ENCODE measurements at regions not wholly inside any gene's neighbourhood (a gene's known extent, or its start where the extent isn't known, plus 50 kb on each side); places are given as distances from the start of the nearest gene placed in this dataset.

DNA sequence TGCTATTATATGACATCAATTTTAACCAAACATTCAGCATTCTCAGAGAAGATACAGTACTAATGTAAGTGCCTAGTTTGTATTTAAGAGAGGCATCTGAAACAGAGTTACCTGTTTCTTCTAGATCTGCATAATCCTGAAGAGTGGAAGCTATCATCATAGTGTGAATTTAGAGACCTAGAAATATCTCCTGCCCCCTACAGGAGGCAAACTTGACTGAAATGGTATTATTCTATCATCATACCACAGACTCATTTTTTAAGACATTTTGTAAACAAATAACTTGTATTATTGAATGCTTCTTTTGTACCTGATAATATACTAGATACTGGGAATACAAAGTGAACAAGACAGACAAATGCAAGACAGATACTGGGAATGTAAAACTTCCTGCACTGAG is 216.8 kb upstream of the RPS23 start:
- Histone ChIP-seq H3K9me3 (peaks cover 0 to 3% of the 10 kb centered on the region in 2 donors), H3K36me3 (no peaks in the 10 kb centered on the region), H3K4me3 (no peak overlapping the region), H3K27ac (no peak overlapping the region), H3K27me3 (no peaks in the 10 kb centered on the region), H3K4me1 (peaks cover 0 to 7% (median 0%) of the 10 kb centered on the region in 4 donors)
- in situ Hi-C loops (cut with MboI; ENCODE audit: low pct_ligation_motif_present in 1 of 4, low pct_unique_long_range_greater_than_20kb in 1 of 4, low sequenced_read_pairs in 3 of 4) (no loop called here), intact Hi-C loops (cut with DNase I; ENCODE audit: low total_unique reads) (no loop called here)
- no peak for DNase-seq
- TF ChIP-seq POLR2AphosphoS5 (IDR thresholded peaks at IDR 0.05) (no peak), EP300 (IDR thresholded peaks at IDR 0.05; ENCODE audit: low read depth) (no peak), POLR2A (IDR thresholded peaks at IDR 0.05) (no peak)
- TF ChIP-seq, protein P1, sequence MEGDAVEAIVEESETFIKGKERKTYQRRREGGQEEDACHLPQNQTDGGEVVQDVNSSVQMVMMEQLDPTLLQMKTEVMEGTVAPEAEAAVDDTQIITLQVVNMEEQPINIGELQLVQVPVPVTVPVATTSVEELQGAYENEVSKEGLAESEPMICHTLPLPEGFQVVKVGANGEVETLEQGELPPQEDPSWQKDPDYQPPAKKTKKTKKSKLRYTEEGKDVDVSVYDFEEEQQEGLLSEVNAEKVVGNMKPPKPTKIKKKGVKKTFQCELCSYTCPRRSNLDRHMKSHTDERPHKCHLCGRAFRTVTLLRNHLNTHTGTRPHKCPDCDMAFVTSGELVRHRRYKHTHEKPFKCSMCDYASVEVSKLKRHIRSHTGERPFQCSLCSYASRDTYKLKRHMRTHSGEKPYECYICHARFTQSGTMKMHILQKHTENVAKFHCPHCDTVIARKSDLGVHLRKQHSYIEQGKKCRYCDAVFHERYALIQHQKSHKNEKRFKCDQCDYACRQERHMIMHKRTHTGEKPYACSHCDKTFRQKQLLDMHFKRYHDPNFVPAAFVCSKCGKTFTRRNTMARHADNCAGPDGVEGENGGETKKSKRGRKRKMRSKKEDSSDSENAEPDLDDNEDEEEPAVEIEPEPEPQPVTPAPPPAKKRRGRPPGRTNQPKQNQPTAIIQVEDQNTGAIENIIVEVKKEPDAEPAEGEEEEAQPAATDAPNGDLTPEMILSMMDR (IDR thresholded peaks at IDR 0.05): no peak

DNA sequence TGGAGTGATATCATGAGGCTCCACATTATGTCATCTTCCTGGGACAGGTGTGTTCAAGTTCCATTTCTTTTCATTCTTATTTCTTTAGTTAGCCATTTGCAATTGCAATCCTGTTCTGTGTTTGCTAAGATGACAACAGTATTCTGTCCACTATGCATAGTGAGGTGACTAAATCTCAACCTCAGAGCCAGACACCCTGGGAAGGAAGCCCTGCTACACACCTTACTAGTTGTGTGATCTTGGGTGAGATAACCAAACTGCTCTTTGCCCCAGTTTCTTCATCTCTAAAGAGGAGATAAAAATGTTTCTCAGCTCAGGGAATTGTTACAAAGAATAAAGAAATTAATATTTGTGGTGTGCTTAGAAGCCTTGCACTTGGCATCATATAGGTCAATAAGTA is 215.1 kb upstream of the RPS23 start:
- Histone ChIP-seq H3K36me3 (no peaks in the 10 kb centered on the region), H3K4me1 (peaks cover 0 to 7% (median 0%) of the 10 kb centered on the region in 4 donors), H3K9me3 (peaks cover 0 to 3% of the 10 kb centered on the region in 2 donors), H3K4me3 (no peak overlapping the region), H3K27me3 (no peaks in the 10 kb centered on the region), H3K27ac (no peak overlapping the region)
- no peak for DNase-seq
- in situ Hi-C loops (cut with MboI; ENCODE audit: low pct_ligation_motif_present in 1 of 4, low pct_unique_long_range_greater_than_20kb in 1 of 4, low sequenced_read_pairs in 3 of 4) (no loop called here), intact Hi-C loops (cut with DNase I; ENCODE audit: low total_unique reads) (no loop called here)
- no peak for TF ChIP-seq EP300 (IDR thresholded peaks at IDR 0.05; ENCODE audit: low read depth)
- TF ChIP-seq POLR2AphosphoS5 (IDR thresholded peaks at IDR 0.05): no peak
- TF ChIP-seq POLR2A (IDR thresholded peaks at IDR 0.05): no peak
- TF ChIP-seq, protein P1 (IDR thresholded peaks at IDR 0.05): no peak

- DNase-seq: no peak
- in situ Hi-C loops (cut with MboI; ENCODE audit: low pct_ligation_motif_present in 1 of 4, low pct_unique_long_range_greater_than_20kb in 1 of 4, low sequenced_read_pairs in 3 of 4) (no loop called here), intact Hi-C loops (cut with DNase I; ENCODE audit: low total_unique reads) (no loop called here)
- 53 to 67% methylated on average over 1 of the region's 1 CpG for WGBS, 2 donors (ENCODE audit: low coverage in 1 of 2)
- Histone ChIP-seq H3K36me3 (no peaks in the 10 kb centered on the region), H3K4me1 (peaks cover 0 to 7% (median 0%) of the 10 kb centered on the region in 4 donors), H3K4me3 (no peak overlapping the region), H3K27me3 (no peaks in the 10 kb centered on the region), H3K9me3 (no peaks in the 10 kb centered on the region), H3K27ac (no peak overlapping the region)
- TF ChIP-seq POLR2A (IDR thresholded peaks at IDR 0.05) (no peak), POLR2AphosphoS5 (IDR thresholded peaks at IDR 0.05) (no peak), EP300 (IDR thresholded peaks at IDR 0.05; ENCODE audit: low read depth) (no peak)
- TF ChIP-seq, protein P1 (IDR thresholded peaks at IDR 0.05): no peak
Measured at GRCh38 chr5:82491397-82491796, 213.2 kb upstream of the RPS23 start.

DNA sequence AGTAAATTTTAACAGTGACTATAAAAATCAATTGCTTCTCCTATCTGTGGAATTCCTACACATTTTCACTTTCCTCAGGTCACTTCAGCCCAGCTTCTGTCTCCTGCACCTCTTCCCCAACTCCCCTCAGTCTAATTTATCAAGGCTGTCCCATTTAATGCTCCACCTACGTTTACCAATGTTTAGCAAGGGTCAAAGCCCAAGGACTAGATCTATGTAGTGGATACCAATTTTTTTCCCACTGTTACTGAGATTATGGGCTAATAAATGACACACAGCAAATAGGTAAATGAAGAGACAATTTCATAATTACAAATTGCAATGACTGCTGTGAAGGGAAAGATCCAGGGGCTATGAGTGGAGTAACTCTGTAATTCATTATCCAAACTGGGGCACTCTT is 211.5 kb upstream of the RPS23 start:
- TF ChIP-seq, protein P1 (IDR thresholded peaks at IDR 0.05): no peak
- TF ChIP-seq POLR2A (IDR thresholded peaks at IDR 0.05) (no peak), EP300 (IDR thresholded peaks at IDR 0.05; ENCODE audit: low read depth) (no peak), POLR2AphosphoS5 (IDR thresholded peaks at IDR 0.05) (no peak)
- no peak overlapping the region for H3K27ac ChIP-seq
- no peaks in the 10 kb centered on the region for H3K36me3 ChIP-seq
- 43 to 70% methylated on average over 1 of the region's 1 CpG for WGBS, 2 donors (ENCODE audit: low coverage in 1 of 2)
- no peak for DNase-seq
- H3K9me3 ChIP-seq: no peaks in the 10 kb centered on the region
- H3K4me1 ChIP-seq: peaks cover 0 to 7% (median 0%) of the 10 kb centered on the region in 4 donors
- in situ Hi-C loops (cut with MboI; ENCODE audit: low pct_ligation_motif_present in 1 of 4, low pct_unique_long_range_greater_than_20kb in 1 of 4, low sequenced_read_pairs in 3 of 4) (no loop called here), intact Hi-C loops (cut with DNase I; ENCODE audit: low total_unique reads) (no loop called here)
- no peak overlapping the region for H3K4me3 ChIP-seq
- H3K27me3 ChIP-seq: no peaks in the 10 kb centered on the region

Data from transverse colon (tissue), 4 donors.